Epithelial cell of proximal tubule (primary cell): ENCODE measurements at regions not wholly inside any gene's neighbourhood (a gene's known extent, or its start where the extent isn't known, plus 50 kb on each side); places are given as distances from the start of the nearest gene placed in this dataset.

Experiments used
- DNase-seq: peaks from one replicate; pipeline ENCODE4 v3.0.0-alpha.2; 2011; ENCODE audit warnings: low read depth
- H3K4me3 ChIP-seq: 2 replicates; pipeline ENCODE4 v1.5.1; 2011; ENCODE audit warnings: low read depth, mild to moderate bottlenecking, low read length
- CTCF ChIP-seq: conservative IDR thresholded peaks from 2 replicates; pipeline ENCODE4 v1.5.1; 2012; ENCODE audit warnings: low read depth, mild to moderate bottlenecking, low read length

- TF ChIP-seq CTCF, result no peak
- no peak for DNase-seq
- no peak overlapping the region for H3K4me3 ChIP-seq
Measured at GRCh38 chr4:13985837-13986236, 358.3 kb upstream of the BOD1L1 start.

DNA sequence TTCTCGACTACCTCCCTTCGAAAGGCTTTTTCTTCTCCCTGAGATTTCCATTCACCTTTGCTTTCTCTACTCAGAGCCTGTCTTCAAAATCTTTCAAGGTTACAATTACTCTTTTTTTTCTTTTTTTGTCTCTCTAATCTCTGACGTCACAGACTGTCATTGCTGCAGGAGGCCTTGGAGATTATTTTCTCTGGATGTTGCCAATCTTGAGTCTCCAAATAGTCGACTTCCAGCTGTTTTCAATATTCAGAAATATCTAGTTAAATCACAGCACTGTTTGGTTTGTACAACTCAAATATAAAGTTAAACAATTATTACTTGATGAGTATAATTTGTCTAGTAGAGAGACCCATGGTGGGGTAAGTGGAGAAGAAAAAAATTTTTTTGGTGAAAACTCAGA lies 359.0 kb upstream of the BOD1L1 start:
- H3K4me3 ChIP-seq, result no peak overlapping the region
- DNase-seq, result no peak
- no peak for TF ChIP-seq CTCF

- peak; percentile 93 for DNase-seq
- no peak for TF ChIP-seq CTCF
- H3K4me3 ChIP-seq, result no peak overlapping the region
Measured at GRCh38 chr4:13988353-13989305, 361.1 kb upstream of the BOD1L1 start.

GRCh38 chr4:13989501-13989900 lies 362.0 kb upstream of the BOD1L1 start:
- DNase-seq, result no peak
- TF ChIP-seq CTCF, result no peak
- H3K4me3 ChIP-seq, result no peak overlapping the region

DNA sequence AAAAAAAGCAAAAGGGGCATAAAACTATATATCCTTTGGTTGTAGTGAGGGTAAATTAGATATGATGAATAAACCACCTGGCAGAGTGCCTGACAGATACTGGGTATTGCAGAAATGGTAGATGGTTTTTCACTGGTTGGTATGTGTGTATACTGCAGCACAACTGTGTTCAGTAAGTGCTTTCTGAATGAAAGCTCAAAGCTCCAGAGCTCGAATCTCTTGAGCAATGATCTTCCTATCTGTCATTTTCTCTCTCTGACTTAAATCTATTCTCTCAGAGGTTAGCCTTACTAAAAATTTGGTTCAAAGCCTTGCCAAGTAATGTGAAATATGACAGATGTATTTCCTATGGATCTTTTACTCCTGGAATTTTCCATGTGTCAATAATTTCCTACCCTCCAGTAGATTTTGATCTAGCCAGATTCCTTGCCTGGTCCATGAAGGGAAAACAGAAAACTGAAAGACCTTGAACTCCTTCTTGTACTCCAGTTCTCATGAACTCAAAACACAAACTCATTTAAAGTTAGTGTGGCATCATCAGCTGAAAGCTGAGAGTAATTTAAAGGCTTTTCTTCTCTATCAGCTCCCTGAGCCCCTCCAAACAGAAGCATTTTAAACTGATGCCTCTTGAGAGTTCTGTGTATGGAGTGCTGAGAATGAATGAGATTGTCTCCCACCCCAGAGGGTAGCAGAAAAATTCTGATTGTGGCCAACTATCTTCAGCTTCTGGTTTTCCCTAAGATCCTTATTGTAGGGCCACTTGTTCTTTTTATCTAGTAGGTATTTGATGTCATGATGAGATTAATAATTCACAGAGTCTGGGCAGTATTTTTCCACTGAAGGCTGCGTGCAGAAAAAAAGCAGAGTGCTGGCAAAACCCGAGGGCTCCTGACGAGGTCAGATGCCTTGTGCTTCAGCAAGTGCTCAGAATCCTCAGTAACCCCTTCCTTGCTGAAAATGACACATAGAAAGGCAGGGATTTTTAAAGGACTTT lies 363.4 kb upstream of the BOD1L1 start:
- TF ChIP-seq CTCF, result no peak
- H3K4me3 ChIP-seq, result no peak overlapping the region
- DNase-seq, result peak; percentile 92

GRCh38 chr4:13992041-13992440 lies 364.5 kb upstream of the BOD1L1 start:
- no peak for TF ChIP-seq CTCF
- H3K4me3 ChIP-seq, result no peak overlapping the region
- no peak for DNase-seq
